ENCODE measurements at regions not wholly inside any gene's neighbourhood (a gene's known extent, or its start where the extent isn't known, plus 50 kb on each side); places are given as distances from the start of the nearest gene placed in this dataset.

DNA sequence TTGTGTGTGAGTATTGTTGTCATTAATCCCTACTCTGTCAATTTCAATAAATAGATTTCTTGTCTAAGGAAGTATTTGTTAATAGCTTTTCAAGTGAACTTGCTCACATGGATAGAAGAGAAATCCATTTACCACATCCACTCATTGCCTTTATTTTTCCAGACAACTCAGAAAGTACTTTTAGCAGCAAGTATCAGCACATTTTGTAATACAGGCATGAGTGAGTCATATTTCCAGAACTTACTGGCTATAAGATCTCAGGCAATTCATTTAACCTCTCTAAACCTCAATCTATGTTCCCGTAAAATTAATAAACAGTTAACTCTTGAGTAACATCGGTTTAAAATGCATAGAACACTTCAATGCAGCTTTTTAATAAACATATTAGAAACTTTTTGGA lies 317.9 kb upstream of the PCDH7 start:
- TF ChIP-seq SIN3A (conservative IDR thresholded peaks at IDR 0.05 in 1 of 2, IDR thresholded peaks at IDR 0.05 in 1 of 2; ENCODE audit: low read depth in 1 of 2, low read length in 2 of 2), result no peak
- TF ChIP-seq GTF2F1 (IDR thresholded peaks at IDR 0.05; ENCODE audit: borderline replicate concordance, low read depth, low read length), result no peak
- TF ChIP-seq BACH1 (IDR thresholded peaks at IDR 0.05; ENCODE audit: low read length), result no peak
- no peak for TF ChIP-seq POLR2A (IDR thresholded peaks at IDR 0.05; ENCODE audit: control extremely low read depth in 1 of 2, low read depth in 2 of 2, low read length in 2 of 2)
- TF ChIP-seq HDAC6 (IDR thresholded peaks at IDR 0.05; ENCODE audit: low read depth, low read length), result no peak
